ENCODE measurements at regions not wholly inside any gene's neighbourhood (a gene's known extent, or its start where the extent isn't known, plus 50 kb on each side); places are given as distances from the start of the nearest gene placed in this dataset.
"Not testable (repeated sequence)": the region's sequence is repeated elsewhere in the genome, so short reads cannot be mapped to it uniquely, and the experiment has no call there.

DNA sequence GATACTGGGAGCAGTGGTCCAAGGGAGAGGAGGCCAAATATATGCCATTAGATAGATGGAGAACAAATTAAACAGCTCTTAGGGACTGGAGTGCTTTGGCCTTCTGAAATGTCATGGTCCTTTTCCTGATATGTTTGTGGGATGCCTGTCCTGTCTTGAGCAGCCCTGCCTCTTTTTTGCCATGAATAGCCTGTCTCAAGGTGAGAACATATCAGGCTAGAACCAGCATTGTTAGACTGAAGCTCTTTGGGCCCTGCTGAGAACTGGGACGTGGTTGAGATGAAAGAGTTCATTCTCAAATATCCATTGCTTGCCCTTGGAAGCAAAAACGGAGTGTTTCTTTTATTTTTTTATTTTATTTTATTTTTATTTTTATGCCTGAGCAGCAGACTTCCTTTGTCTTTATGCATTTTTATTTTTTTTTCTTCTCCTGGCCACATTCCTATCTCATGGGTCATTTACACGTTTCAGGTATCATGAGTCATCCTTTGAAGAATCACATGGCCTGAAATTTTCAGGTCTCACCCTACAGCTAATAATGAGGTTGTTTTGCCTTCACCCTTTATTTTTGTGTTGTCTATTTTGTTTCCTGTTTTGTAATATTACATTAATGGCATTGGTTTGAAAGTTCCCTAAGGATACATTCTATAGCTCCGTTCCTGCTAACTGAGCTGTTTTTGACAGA, 371.4 kb downstream of the PSAT1 start:
- no peak for DNase-seq (ENCODE audit: low read depth in 2 of 2)

DNA sequence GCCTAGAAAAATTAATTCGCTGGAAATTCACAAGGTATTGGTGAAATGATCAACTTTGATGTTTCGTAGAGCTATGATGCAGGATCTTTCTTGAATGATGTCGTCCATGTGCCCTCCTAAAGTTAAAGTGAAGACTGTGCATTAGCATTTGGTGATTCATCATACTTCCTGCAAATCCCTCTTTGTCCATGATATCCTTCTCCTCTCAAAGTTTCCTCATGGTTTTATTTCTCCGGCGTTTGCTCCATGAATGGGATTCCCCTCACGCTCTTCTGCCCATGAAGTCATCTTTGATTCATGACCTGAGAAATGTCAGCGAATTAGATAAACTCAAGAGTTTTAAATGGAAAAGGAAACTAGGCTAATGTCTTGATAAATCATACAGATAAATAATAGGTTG, 372.7 kb downstream of the PSAT1 start:
- DNase-seq (ENCODE audit: low read depth in 2 of 2) = no peak

DNA sequence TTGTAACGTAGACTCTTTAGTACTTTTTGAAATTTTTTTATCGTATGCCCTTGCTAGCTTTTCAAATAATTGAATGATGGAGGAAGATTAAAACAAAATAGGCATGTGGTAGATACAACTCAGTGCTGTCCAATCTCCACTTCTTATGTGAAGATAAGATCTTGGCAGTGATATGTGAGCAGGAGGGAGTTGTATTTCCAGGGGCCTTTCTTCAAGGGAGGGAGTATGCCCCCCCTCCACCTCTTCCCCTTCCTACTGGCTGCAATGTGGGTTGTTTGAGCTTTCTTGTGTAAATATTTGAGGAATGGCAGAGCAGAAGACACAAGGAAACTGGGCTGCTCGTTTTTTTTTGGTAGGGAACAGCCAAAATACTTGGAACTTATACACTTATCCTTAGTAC, 374.9 kb downstream of the PSAT1 start:
- DNase-seq (ENCODE audit: low read depth in 2 of 2) = no peak

DNA sequence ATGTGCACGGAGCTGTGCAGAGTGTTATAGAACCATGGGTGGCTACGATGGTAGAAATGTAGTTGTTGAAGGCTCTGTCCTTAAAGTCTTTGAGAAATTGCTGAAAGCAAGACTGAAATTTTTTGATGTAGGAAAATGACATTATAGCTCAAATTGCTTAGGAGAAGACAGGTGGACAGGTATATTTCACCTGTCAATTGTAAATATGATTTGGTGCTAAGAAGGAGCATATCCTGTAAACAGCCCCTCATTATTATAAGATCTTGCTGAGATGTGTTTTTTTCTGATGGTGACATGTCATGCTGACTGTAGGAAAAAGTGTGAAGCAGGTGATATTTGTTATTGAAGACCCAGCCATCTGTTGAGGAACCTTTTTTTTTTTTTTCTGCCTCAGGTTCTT, 377.9 kb downstream of the PSAT1 start:
- DNase-seq (ENCODE audit: low read depth in 2 of 2) = no peak

DNA sequence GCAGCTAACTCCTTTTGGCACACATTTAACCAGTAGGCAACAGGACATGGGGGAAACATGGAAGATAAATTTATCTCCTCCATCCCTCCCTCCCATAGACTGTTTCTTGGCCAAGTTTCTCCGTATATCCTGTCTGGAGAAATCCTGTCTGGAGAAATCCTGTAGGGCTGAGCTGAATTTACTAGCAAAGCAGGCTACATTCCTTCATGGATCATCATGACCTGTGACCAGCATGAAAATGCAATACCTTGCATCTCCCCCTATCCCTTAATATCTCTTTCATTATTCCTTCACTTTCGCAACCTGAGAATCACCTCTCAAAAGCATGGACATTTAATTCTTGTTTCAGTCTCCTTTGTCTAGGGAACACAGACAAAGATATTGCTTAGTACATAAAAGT, 379.1 kb downstream of the PSAT1 start:
- no peak for DNase-seq (ENCODE audit: low read depth in 2 of 2)

DNA sequence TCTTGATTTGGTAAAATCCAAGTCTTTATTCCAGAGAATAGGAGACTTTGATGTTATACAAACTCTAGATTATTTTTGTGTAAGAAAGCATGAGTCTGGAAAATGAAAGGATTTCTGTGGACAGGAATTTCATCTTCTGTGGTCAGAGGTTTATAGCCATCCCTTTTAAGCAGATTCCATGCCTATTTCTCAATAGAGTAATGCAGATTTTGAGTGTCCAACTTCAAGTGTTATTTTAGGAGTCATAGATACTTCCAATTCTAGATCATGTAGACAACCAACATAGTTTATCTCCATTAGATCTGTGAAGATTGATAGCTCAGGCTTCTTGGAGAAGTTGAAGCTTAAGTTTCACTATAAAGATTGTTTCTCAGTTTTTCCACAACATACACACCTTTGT, 379.7 kb downstream of the PSAT1 start:
- DNase-seq (ENCODE audit: low read depth in 2 of 2) = no peak

DNA sequence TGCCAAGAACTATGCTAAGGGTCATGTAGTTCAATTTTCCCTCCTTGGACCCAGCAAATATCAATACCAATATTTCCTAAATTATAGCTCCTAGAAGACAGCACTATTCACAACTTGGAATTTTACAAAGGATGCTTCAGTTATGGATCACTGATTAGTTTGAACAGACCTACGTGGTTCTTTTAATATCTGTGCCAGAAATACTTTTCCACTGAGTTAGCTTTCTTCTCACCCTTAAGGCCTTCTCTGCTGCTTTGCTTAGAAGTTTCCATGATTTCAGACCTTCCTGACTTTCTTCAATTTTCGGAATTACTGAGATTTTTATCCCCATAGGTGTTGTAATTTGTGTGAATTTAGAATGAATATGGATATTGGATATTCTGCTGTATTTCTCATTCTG, 380.4 kb downstream of the PSAT1 start:
- no peak for DNase-seq (ENCODE audit: low read depth in 2 of 2)

DNA sequence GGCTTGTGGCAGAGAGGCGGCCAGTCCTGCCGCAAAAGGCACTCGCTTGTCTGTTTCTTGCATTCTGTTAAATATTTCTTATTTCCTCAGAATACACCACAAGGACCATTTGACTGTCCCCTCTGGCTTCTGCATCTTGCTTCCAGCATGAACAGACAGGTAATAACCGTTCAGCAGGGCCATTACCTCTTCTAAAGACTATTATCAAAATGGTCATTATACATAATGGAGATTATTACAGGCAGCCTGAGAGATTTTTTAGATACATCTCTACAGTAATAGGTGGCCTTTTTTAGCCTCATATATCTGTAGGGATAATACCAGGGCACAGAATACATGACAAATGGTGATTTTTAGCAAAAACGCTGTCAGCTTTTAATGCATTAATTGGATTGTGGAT, 382.0 kb downstream of the PSAT1 start:
- DNase-seq (ENCODE audit: low read depth in 2 of 2) = no peak

DNA sequence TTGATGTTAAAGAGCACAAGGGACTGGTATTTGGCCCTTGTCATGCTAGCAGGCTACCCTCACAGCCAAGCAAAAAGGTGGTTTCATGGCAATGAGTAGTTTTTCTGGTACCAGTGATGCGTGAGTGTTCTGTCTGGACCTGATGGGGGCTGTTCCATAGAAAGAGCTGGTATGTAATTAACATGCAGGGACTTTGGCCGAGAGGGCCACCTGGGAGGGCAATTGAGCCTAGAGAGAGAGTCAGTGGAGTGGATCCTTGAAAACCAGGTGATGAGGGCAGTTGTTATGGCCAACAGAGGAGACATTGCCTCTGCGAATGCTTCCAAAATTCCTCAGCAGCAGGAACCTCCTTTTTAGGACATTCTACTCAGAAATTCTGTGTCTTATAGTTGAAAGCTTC, 383.3 kb downstream of the PSAT1 start:
- DNase-seq (ENCODE audit: low read depth in 2 of 2) = no peak

DNA sequence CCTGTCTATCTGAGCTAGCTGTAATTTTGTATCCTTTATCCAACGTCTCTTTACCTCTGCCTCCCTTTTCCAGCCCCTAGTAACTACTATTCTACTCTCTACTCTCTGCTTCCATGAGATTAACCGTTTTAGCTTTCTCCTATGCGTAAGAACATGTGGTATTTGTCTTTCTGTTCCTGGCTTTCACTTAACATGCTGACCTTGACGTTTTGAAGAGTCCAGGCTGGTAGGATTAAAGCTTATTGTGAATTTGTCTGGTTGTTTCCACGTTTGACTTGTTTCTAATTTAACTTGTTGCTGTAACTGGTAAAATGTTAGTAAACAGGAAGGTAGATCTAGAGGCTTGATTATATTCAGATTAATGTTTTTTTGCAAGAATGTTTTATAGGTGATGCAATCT, 385.3 kb downstream of the PSAT1 start:
- DNase-seq (ENCODE audit: low read depth in 2 of 2) = no peak

DNA sequence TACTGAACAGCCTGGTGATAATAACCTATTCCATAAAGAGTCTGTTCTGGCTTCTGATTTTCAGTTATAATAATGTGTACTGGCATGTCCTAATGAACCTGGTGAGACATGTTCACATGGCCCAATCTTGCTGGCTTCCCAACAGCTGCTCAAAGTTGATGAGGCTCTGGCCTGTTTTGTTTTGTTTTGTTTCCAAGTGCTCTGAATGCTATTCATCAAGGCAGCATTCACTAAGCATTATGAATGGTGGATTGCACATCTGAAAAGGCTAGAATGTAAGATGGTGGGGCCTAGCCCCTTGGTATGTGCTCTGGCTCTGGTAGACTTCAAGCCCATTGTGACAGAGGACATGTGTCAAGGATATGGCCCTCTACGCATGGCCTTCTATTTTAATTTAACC, 388.5 kb downstream of the PSAT1 start:
- DNase-seq (ENCODE audit: low read depth in 2 of 2) = no peak

DNA sequence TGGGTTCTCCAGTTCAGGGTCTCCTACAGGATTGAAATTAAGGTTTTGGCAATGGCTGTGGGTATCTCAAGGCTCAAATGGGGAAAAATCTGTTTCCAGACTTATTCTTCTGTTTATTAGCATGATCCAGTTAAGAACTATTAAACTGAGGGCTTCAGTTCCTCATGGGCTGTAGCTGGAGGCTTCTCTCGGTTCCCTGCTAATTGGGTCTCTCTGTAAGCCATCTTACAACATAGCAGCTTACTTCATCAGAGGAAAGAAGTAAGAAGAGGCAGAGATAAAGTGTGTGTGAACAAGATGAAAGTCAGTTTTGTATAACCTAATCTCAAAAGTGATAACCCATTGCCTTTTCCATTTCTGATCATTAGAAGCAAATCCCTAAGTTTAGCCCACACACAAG, 391.9 kb downstream of the PSAT1 start:
- no peak for DNase-seq (ENCODE audit: low read depth in 2 of 2)

DNA sequence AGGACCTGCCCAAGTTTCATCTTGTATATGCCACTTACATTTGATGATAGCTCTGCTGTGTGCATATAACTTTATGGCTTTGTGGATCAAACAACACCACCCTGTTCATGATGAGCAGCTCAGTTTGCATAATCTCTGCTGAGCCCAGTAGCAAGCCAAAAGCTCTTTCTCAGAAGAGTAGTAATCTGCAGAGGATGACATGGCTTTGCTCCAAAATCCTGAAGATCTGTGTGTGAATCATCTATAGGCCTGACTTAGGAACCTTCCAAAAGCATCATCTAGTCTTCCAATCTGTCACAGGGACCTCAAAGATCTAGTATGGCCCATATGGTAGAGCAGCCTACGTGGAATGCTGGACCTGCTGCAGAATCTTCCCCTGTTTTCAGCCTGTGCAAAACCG, 394.6 kb downstream of the PSAT1 start:
- no peak for DNase-seq (ENCODE audit: low read depth in 2 of 2)

DNA sequence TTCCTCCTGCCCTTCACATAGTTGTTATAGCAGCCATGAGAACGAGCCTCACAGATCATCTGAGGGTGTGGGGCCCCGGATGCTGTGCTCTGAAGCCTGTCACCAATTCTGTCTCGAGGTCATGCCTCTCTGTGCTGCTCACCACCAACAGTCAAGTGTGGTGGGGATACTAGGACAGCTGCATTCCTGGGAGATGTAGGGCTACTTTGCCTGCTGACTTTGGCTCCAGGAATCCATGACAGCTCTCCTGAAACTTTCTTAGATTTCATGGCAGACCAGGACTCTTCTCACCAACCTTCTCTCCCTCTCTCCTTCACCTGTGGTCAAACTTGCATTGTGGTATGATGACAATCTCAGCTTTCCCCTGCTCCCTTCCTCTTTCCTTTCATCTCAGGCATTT, 395.9 kb downstream of the PSAT1 start:
- DNase-seq (ENCODE audit: low read depth in 2 of 2) = no peak

DNA sequence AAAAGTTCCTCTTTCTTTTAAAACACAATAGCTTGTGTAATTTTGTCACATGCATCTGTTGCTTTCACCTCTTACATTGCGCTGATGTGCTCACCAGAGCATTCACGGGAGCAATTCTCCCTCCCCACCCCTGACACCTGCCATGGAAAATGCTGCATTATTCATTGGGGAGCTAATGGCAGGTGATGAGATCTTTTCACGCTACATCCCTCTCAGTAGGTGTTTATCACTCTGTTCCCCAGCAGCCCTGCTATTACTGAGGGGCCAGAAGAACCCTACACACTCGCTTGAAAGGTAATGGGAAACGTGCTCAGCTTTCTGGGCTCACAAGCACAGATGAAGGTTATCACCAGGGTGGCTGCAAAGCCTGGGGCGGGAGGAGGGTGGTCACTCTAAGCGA, 398.0 kb downstream of the PSAT1 start:
- DNase-seq (ENCODE audit: low read depth in 2 of 2) = no peak

DNA sequence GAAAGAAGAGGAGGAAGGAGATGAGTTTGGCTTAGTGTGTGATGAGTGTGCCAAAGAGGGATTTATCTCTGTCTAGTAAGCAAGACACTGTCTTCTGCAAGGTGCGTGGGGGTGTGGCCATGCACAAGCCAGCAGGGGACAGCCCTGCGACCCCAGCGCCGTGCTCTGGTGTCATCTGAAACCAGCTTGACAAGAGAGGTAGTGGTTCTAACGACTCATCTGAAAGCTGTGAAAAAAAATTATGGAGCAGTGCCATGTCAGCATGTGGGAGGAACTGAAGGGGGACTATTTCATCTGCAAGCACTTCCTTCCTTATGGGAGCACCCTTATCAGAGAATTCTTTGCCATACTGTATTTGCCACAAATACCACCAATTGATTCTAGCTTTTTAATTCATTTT, 398.6 kb downstream of the PSAT1 start:
- no peak for DNase-seq (ENCODE audit: low read depth in 2 of 2)

DNA sequence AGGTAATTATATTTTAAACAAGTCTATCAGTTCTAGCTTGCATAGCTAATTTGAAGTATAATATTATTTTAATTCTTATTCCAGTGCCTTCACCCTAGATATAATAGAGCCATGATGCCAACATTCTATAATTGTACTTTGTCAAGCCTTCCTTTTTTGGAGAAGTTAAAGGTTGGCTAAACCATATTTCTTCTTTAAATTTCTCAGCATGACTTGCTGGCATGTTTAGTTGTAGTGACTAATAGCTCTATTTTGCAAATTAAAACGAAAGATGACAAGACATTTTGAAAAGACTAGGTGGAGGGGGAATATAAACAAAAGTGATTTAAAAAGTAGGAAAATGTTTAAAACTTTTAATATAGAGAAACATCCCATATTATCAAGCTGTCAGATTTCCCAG, 400.7 kb downstream of the PSAT1 start:
- no peak for DNase-seq (ENCODE audit: low read depth in 2 of 2)

DNA sequence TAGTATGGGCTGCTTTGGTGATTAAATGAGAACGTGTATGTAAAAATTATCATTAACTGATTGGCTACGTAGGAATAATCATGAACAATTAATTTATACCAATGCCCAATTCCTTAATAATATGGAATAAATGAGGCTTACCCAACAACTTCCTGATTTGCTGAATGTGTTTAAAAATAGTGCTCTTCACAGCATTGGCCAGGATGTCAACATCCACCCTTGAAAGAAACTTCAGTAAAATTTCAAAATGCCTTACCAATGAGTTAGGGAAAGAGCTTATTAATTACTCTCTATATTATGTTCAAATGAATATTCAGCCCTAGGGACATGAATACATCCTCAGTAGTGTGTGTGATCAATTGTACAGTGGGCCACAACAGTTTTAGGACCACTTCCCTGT, 401.4 kb downstream of the PSAT1 start:
- DNase-seq (ENCODE audit: low read depth in 2 of 2) = no peak

DNA sequence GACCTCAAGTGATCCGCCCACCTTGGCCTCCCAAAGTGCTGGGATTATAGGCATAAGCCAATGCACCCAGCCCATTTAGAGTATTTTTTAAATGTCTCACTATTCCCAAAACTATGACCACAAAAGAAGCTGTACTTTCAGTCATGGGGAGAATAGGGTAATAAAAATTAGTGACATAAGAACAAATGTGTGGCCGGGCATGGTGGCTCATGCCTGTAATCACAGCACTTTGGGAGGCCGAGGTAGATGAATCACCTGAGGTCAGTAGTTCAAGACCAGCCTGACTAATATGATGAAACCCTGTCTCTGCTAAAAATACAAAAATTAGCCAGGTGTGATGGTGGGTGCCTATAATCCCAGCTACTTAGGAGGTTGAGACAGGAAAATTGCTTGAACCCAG, 402.3 kb downstream of the PSAT1 start:
- not testable (repeated sequence) for DNase-seq (ENCODE audit: low read depth in 2 of 2)

DNA sequence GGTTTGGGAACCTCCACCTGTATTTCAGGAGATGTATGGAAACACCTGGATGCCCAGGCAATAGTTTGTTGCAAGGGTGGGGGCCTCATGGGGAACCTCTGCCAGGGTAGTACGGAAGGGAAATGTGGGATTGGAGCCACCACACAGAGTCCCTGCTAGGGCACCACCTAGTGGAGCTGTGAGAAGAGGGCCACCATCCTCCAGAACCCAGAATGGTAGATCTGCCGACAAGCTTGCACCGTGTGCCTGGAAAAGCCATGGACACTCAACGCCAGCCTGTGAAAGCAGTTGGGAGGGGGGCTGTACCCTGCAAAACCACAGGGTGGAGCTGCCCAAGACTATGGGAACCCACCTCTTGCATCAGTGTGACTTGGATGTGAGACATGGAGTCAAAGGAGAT, 407.2 kb downstream of the PSAT1 start:
- DNase-seq (ENCODE audit: low read depth in 2 of 2) = not testable (repeated sequence)

DNA sequence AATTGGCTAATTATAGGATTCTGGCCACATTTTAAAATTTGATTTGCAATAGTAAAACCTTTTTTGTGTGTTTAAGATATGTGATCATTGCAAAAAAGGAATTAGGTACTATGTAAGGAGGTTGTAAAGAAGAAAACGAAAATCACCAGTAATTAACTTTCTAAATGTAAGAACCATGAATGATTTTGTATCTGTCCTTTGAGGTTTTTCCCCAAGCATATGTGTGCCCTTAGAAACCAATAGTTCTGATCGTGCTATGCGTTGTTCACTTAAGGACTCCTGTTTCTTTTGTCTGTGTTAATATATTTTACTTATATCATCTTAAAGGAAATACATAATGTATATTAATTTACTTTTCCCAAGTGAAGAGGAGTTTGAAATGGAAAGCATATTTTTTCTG, 410.2 kb downstream of the PSAT1 start:
- DNase-seq (ENCODE audit: low read depth in 2 of 2) = no peak

DNA sequence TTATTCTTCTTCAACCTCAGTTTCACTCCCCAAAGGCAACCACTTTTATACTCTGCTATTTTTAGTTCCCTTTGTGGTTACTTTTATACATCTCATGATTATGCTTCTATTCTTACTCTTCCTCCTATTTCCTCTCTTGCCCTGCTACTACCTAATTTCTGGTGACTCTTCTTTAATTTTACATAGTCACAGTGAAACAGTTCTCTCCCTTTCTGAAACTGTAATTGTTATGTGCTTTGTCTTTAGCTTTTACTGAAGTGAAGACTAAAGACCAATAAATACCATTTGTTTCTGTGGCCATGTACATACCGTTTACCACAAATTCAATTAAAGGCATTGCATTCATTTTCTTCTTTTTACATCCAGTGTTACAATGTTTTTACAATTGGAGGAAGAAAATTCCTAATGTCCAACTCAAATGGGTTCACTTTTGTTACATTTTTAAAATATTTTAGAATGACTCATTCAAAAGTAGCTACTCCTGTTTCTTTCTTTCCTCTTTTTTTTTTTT, 410.6 kb downstream of the PSAT1 start:
- no peak for DNase-seq (ENCODE audit: low read depth in 2 of 2)

DNA sequence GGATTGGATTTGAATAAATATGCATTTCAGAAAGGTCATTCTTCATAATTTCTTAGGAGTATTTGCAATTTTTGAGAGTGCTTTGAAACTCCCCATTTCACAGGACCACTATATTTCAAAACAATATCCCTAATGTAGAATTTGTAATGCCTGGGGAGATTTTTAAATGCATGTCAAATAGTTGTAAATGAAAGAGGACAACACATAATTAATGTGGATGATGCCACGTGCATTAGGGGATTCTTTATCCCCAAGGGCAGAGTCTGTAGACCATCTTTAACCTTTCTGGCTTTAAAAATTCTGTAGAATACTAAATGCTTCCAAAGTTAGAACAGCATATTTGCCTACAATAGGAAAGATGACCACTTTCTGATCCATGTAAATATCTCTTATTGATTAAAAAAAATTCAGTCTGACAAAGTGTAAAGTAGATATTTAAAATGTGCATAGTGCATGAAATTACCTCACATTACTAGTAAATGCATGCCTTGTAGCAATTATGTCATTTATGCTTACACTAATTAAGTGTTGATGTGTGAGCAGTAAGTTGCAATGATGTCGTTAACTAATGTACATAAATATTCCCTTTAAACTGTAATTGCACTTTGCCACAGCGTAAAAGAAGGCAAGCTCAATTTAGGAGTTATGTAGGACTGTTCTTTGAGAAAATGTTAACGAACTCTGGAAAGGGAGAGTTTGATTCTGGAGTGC, 416.1 kb downstream of the PSAT1 start:
- no peak for DNase-seq (ENCODE audit: low read depth in 2 of 2)
